Ishikawa (cell line): ENCODE measurements at regions not wholly inside any gene's neighbourhood (a gene's known extent, or its start where the extent isn't known, plus 50 kb on each side); places are given as distances from the start of the nearest gene placed in this dataset.

Source experiments
- CEBPB ChIP-seq: IDR thresholded peaks from 2 replicates; pipeline ENCODE4 v1.6.1; 2012
- CREB1 ChIP-seq: IDR thresholded peaks from 2 replicates; pipeline ENCODE4 v1.6.1; 2012; ENCODE audit warnings: low read depth
- EGR1 ChIP-seq: IDR thresholded peaks from 2 replicates; pipeline ENCODE4 v1.6.1; 2012
- EP300 ChIP-seq: IDR thresholded peaks from 2 replicates; pipeline ENCODE4 v1.6.1; 2012; ENCODE audit warnings: borderline replicate concordance
- FOXM1 ChIP-seq: IDR thresholded peaks from 2 replicates; pipeline ENCODE4 v1.6.1; 2012; ENCODE audit warnings: low read depth, borderline replicate concordance
- MAX ChIP-seq: IDR thresholded peaks from 2 replicates; pipeline ENCODE4 v1.6.1; 2012
- NFIC ChIP-seq: IDR thresholded peaks from 2 replicates; pipeline ENCODE4 v1.6.1; 2012
- RAD21 ChIP-seq: IDR thresholded peaks from 2 replicates; pipeline ENCODE4 v1.6.1; 2012; ENCODE audit warnings: low read depth
- REST ChIP-seq: IDR thresholded peaks from 2 replicates; pipeline ENCODE4 v1.6.1; 2012; ENCODE audit warnings: low read depth, mild to moderate bottlenecking
- TAF1 ChIP-seq: IDR thresholded peaks from 2 replicates; pipeline ENCODE4 v1.6.1; 2012; ENCODE audit warnings: low read depth, mild to moderate bottlenecking
- TCF12 ChIP-seq: IDR thresholded peaks from 2 replicates; pipeline ENCODE4 v1.6.1; 2012; ENCODE audit warnings: low read depth
- TEAD4 ChIP-seq: IDR thresholded peaks from 2 replicates; pipeline ENCODE4 v1.6.1; 2012
- USF1 ChIP-seq: IDR thresholded peaks from 2 replicates; pipeline ENCODE4 v1.6.1; 2012
- YY1 ChIP-seq: IDR thresholded peaks from 2 replicates; pipeline ENCODE4 v1.6.1; 2012; ENCODE audit warnings: low read depth
- ZBTB7A ChIP-seq: IDR thresholded peaks from 2 replicates; pipeline ENCODE4 v1.6.1; 2012; ENCODE audit warnings: low read depth

- TF ChIP-seq EP300 (no peak), USF1 (no peak), MAX (no peak), CREB1 (no peak), TCF12 (no peak), EGR1 (no peak), ZBTB7A (no peak), FOXM1 (no peak), REST (no peak), NFIC (no peak)
Observed at GRCh38 chr1:221913351-221913892, 171.5 kb upstream of the DUSP10 start.

- TF ChIP-seq YY1, result no peak
- no peak for TF ChIP-seq FOXM1
Observed at GRCh38 chr1:221912230-221912629, 170.3 kb upstream of the DUSP10 start.

GRCh38 chr1:221911714-221912113 is 169.8 kb upstream of the DUSP10 start:
- TF ChIP-seq TEAD4 (no peak), CEBPB (no peak), NFIC (no peak), REST (no peak), TAF1 (no peak), RAD21 (no peak), EGR1 (no peak), ZBTB7A (no peak), USF1 (no peak)

GRCh38 chr1:221910222-221910621 is 168.3 kb upstream of the DUSP10 start:
- no peak for TF ChIP-seq MAX
- no peak for TF ChIP-seq RAD21
- TF ChIP-seq EGR1, result no peak

- TF ChIP-seq RAD21, result no peak
- no peak for TF ChIP-seq CREB1
- no peak for TF ChIP-seq EP300
- TF ChIP-seq ZBTB7A, result no peak
- no peak for TF ChIP-seq EGR1
- no peak for TF ChIP-seq USF1
- no peak for TF ChIP-seq MAX
- TF ChIP-seq TEAD4, result no peak
- no peak for TF ChIP-seq FOXM1
- no peak for TF ChIP-seq YY1
- no peak for TF ChIP-seq NFIC
- no peak for TF ChIP-seq REST
- no peak for TF ChIP-seq TCF12
- TF ChIP-seq TAF1, result no peak
- TF ChIP-seq CEBPB, result no peak
Observed at GRCh38 chr1:221908573-221908972, 166.7 kb upstream of the DUSP10 start.
